ENCODE measurements at regions not wholly inside any gene's neighbourhood (a gene's known extent, or its start where the extent isn't known, plus 50 kb on each side); places are given as distances from the start of the nearest gene placed in this dataset.
"Not testable (repeated sequence)": the region's sequence is repeated elsewhere in the genome, so short reads cannot be mapped to it uniquely, and the experiment has no call there.

DNA sequence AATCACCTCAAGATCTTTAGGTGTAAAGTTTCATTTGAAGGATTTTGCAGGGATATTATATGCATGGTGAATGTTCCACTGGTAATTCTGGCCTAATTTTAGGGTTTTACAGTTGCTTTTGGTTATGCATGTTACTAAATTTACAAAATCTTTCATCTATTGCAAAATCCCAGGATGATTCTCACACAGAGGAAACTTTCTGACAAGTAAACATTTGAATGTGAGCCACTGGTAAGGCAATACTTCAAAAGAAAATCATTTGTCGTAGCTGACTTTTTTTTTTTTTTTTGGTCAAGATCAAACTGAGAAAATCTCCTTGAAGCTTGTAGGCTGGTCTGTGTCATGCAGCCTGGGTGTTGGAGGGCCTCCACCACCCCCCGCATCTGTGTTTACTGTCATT is 141.9 kb upstream of the EXOC2 start:
- no peak for ATAC-seq
- Mint-ChIP-seq H3K9me3 (peaks cover 4% of the 10 kb centered on the region), H3K27me3 (ENCODE audit: low read depth) (peaks cover 8% of the 10 kb centered on the region)

GRCh38 chr6:834190-834589 is 141.3 kb upstream of the EXOC2 start:
- Mint-ChIP-seq H3K4me3 (no peak overlapping the region), H3K27me3 (ENCODE audit: low read depth) (peaks cover 6% of the 10 kb centered on the region), H3K9me3 (peaks cover 4% of the 10 kb centered on the region), H3K36me3 (ENCODE audit: insufficient read depth) (no peaks in the 10 kb centered on the region), H3K4me1 (ENCODE audit: low read depth) (no peaks in the 10 kb centered on the region)
- DNase-seq = no peak
- no peak for ATAC-seq

More for the DNA sequence above, 141.9 kb upstream of the EXOC2 start:
- H3K4me3 Mint-ChIP-seq = no peak overlapping the region
- no peaks in the 10 kb centered on the region for H3K36me3 Mint-ChIP-seq (ENCODE audit: insufficient read depth)
- no peak for DNase-seq
- no peaks in the 10 kb centered on the region for H3K4me1 Mint-ChIP-seq (ENCODE audit: low read depth)

DNA sequence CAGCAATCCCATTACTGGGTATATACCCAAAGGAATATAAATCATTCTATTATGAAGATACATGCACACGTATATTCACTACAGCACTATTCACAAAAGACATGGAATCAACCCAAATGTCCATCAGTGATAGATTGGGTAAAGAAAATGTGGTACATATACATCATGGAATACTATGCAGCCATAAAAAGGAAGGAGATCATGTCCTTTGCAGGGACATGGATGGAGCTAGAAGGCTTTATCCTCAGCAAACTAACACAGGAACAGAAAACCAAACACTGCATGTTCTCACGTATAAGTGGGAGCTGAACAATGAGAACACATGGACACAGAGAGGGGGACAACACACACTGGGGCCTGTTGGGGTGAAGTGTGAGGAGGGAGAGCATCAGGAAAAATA is 139.9 kb upstream of the EXOC2 start:
- not testable (repeated sequence) for H3K4me1 Mint-ChIP-seq (ENCODE audit: low read depth); H3K27me3 Mint-ChIP-seq (ENCODE audit: low read depth)

GRCh38 chr6:830667-831327 is 137.9 kb upstream of the EXOC2 start:
- ATAC-seq = no peak
- Mint-ChIP-seq H3K27me3 (ENCODE audit: low read depth) (peaks cover 14% of the 10 kb centered on the region), H3K9me3 (peaks cover 14% of the 10 kb centered on the region), H3K4me3 (no peak overlapping the region), H3K36me3 (ENCODE audit: insufficient read depth) (no peaks in the 10 kb centered on the region), H3K4me1 (ENCODE audit: low read depth) (no peaks in the 10 kb centered on the region)
- DNase-seq = no peak

More for the DNA sequence above, 139.9 kb upstream of the EXOC2 start:
- not testable (repeated sequence) for ATAC-seq; H3K9me3 Mint-ChIP-seq; H3K4me3 Mint-ChIP-seq; H3K36me3 Mint-ChIP-seq (ENCODE audit: insufficient read depth); DNase-seq

GRCh38 chr6:829656-830055 is 136.7 kb upstream of the EXOC2 start:
- Mint-ChIP-seq H3K4me3 (no peak overlapping the region), H3K27me3 (ENCODE audit: low read depth) (peaks cover 18% of the 10 kb centered on the region), H3K4me1 (ENCODE audit: low read depth) (no peaks in the 10 kb centered on the region), H3K36me3 (ENCODE audit: insufficient read depth) (no peaks in the 10 kb centered on the region), H3K9me3 (peaks cover 14% of the 10 kb centered on the region)
- ATAC-seq = no peak
- no peak for DNase-seq

GRCh38 chr6:827431-827830 is 134.5 kb upstream of the EXOC2 start:
- peaks cover 18% of the 10 kb centered on the region for H3K27me3 Mint-ChIP-seq (ENCODE audit: low read depth)
- no peak overlapping the region for H3K4me3 Mint-ChIP-seq
- DNase-seq (no peak), ATAC-seq (no peak)
- H3K36me3 Mint-ChIP-seq (ENCODE audit: insufficient read depth) = no peaks in the 10 kb centered on the region
- no peaks in the 10 kb centered on the region for H3K4me1 Mint-ChIP-seq (ENCODE audit: low read depth)
- H3K9me3 Mint-ChIP-seq = peaks cover 11% of the 10 kb centered on the region

DNA sequence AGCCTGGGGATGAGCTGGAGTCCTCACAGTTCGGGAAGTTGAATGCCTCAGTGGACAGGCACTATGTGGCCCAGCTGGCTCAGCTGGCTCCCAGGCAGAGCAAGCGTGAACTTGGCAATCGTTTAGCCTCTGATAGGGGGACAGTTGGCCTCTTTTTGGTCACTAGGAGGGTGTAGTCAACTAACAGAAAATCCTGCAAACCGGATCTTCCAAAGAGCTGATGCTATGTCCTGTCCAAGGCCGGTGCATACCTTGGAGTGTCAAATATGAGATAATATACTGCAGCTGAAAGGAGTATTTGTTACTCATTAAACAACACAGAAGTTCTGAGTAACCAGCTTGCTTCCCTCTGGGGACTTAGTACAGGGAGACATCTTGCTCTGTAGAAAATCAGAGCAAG is 126.2 kb upstream of the EXOC2 start:
- H3K4me3 Mint-ChIP-seq = no peak overlapping the region
- peaks cover 13% of the 10 kb centered on the region for H3K4me1 Mint-ChIP-seq (ENCODE audit: low read depth)
- peaks cover 17% of the 10 kb centered on the region for H3K27me3 Mint-ChIP-seq (ENCODE audit: low read depth)
- ATAC-seq = no peak
- H3K9me3 Mint-ChIP-seq = no peaks in the 10 kb centered on the region
- DNase-seq = no peak
- no peaks in the 10 kb centered on the region for H3K36me3 Mint-ChIP-seq (ENCODE audit: insufficient read depth)

GRCh38 chr6:818196-818595 is 125.3 kb upstream of the EXOC2 start:
- Mint-ChIP-seq H3K27me3 (ENCODE audit: low read depth) (peaks cover 17% of the 10 kb centered on the region), H3K36me3 (ENCODE audit: insufficient read depth) (no peaks in the 10 kb centered on the region), H3K9me3 (no peaks in the 10 kb centered on the region), H3K4me1 (ENCODE audit: low read depth) (peaks cover 13% of the 10 kb centered on the region), H3K4me3 (no peak overlapping the region)
- ATAC-seq (peak; percentile 61 to 62), DNase-seq (no peak)

DNA sequence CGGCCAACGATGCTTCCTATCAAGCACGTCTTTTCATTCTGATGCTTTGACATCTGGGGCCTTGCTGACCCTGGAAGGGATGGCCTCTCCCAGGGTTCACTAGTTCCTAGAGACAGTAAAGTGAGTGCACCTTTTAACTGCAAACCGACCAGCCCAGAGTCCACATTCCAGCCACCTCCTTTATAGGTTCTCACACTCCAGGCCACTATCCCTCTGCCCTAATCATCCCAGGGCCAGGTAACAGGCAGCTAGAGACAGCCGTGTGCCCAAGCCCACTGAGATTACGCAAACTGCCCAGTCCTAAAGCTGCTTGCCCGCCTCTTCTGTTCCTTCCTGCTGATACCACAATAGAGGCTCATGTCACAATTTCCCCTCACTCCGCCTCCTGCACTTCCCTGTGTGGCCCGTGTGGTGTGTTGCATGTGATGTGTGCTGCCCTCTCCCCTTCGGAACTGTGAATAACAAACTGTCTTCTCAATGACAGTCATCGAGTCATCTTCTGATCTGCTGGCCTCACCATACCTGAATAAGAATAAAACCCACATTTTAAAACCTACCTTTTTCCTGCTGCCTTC is 123.7 kb upstream of the EXOC2 start:
- H3K36me3 Mint-ChIP-seq (ENCODE audit: insufficient read depth) = no peaks in the 10 kb centered on the region
- peaks cover 13% of the 10 kb centered on the region for H3K4me1 Mint-ChIP-seq (ENCODE audit: low read depth)
- H3K9me3 Mint-ChIP-seq = no peaks in the 10 kb centered on the region
- peaks cover 13% of the 10 kb centered on the region for H3K27me3 Mint-ChIP-seq (ENCODE audit: low read depth)
- ATAC-seq = peak; percentile 86
- H3K4me3 Mint-ChIP-seq = no peak overlapping the region
- DNase-seq = no peak

DNA sequence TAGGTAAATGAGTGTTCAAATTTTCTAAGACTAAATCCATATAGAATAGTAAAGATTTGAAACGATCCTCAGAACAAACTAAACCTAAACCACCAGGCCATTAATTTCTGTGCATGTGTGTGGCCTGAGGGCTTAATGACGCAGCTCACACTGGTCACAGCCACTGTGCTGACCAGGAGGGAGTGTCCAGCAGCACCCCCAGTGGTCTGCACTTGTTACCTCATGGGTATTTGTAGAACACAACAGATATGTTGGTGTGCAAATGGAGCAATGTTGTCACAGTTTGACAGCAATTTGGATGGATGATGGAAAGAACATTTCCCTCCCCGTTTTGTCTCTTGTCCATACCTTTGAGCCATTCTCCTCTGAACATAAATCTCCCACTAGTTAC is 122.4 kb upstream of the EXOC2 start:
- no peaks in the 10 kb centered on the region for H3K9me3 Mint-ChIP-seq
- DNase-seq (no peak), ATAC-seq (no peak)
- peaks cover 7% of the 10 kb centered on the region for H3K27me3 Mint-ChIP-seq (ENCODE audit: low read depth)
- H3K36me3 Mint-ChIP-seq (ENCODE audit: insufficient read depth) = no peaks in the 10 kb centered on the region
- peaks cover 13% of the 10 kb centered on the region for H3K4me1 Mint-ChIP-seq (ENCODE audit: low read depth)
- H3K4me3 Mint-ChIP-seq = no peak overlapping the region

GRCh38 chr6:814378-815347 is 121.7 kb upstream of the EXOC2 start:
- no peak for ATAC-seq
- H3K27me3 Mint-ChIP-seq (ENCODE audit: low read depth) = peaks cover 7% of the 10 kb centered on the region
- peaks cover 13% of the 10 kb centered on the region for H3K4me1 Mint-ChIP-seq (ENCODE audit: low read depth)
- no peaks in the 10 kb centered on the region for H3K9me3 Mint-ChIP-seq
- H3K4me3 Mint-ChIP-seq = no peak overlapping the region
- no peak for DNase-seq
- H3K36me3 Mint-ChIP-seq (ENCODE audit: insufficient read depth) = no peaks in the 10 kb centered on the region

DNA sequence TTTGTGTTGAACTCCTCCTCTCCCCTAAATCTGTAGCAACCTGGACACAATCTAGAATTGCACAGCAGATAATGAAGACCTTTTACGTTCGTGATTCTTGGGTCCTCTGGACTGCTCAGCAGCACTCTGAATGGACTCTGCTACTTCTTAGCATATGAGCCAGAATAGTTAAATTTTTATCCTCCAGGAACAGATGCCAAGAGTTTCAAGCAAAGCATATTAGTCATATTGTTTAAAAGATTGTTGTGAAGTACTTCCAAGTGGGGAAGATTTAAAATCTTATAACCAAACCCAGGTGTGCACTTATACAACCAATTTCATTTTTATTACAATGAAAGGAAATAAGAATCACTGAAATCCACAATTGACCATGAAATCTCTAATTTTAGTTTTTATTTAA is 118.9 kb upstream of the EXOC2 start:
- Mint-ChIP-seq H3K36me3 (ENCODE audit: insufficient read depth) (no peaks in the 10 kb centered on the region), H3K9me3 (no peaks in the 10 kb centered on the region), H3K4me1 (ENCODE audit: low read depth) (peaks cover 6% of the 10 kb centered on the region), H3K4me3 (no peak overlapping the region), H3K27me3 (ENCODE audit: low read depth) (peaks cover 3% of the 10 kb centered on the region)
- no peak for ATAC-seq
- DNase-seq = no peak

DNA sequence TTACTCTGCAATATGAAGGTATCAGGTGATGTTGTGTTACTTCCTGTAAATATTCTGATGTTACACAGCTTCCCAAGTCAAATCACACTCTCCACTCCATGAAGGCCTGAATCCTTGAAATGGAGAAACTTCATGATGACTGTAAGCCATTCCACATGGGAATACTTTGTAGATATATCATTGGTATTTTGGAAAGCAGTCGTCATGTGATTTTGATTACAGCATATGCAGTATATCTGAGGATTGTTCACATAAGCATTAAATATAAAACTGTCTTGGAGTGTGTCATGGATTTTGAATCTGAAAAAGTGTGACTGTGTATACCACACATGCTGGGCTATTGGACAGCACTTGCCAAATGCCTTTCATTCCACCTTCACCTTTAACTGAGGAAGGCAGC is 118.3 kb upstream of the EXOC2 start:
- no peaks in the 10 kb centered on the region for H3K9me3 Mint-ChIP-seq
- H3K4me3 Mint-ChIP-seq = no peak overlapping the region
- DNase-seq (no peak), ATAC-seq (no peak)
- no peaks in the 10 kb centered on the region for H3K4me1 Mint-ChIP-seq (ENCODE audit: low read depth)
- H3K36me3 Mint-ChIP-seq (ENCODE audit: insufficient read depth) = no peaks in the 10 kb centered on the region
- no peaks in the 10 kb centered on the region for H3K27me3 Mint-ChIP-seq (ENCODE audit: low read depth)

DNA sequence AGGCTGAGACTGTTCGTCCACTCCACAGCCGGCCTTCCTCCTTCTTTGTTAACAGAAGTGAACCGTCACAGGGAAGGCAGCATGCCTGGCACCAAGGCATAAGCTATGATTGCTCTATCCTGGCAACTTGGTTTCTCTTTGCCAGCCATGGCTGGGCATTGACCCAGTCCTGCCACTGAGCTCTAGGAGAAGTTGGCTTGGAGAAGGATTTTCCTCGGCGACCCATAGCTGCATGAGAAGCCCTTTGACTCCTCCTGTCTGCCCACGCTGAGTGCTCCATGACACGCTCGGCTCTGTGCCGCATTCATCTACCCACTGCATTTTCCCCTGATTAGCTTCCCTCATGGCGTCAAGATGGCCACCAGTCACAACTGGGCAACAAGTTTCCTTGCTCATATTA is 111.8 kb upstream of the EXOC2 start:
- H3K36me3 Mint-ChIP-seq (ENCODE audit: insufficient read depth) = no peaks in the 10 kb centered on the region
- ATAC-seq = no peak
- no peaks in the 10 kb centered on the region for H3K4me1 Mint-ChIP-seq (ENCODE audit: low read depth)
- H3K9me3 Mint-ChIP-seq = no peaks in the 10 kb centered on the region
- peaks cover 13% of the 10 kb centered on the region for H3K27me3 Mint-ChIP-seq (ENCODE audit: low read depth)
- no peak overlapping the region for H3K4me3 Mint-ChIP-seq
- no peak for DNase-seq

GRCh38 chr6:804317-804716 is 111.4 kb upstream of the EXOC2 start:
- Mint-ChIP-seq H3K9me3 (no peaks in the 10 kb centered on the region), H3K36me3 (ENCODE audit: insufficient read depth) (no peaks in the 10 kb centered on the region), H3K4me3 (no peak overlapping the region), H3K4me1 (ENCODE audit: low read depth) (no peaks in the 10 kb centered on the region), H3K27me3 (ENCODE audit: low read depth) (peaks cover 17% of the 10 kb centered on the region)
- no peak for ATAC-seq
- no peak for DNase-seq

All from activated T-cell treated with anti-CD3 and anti-CD28 coated beads, Interleukin-2, amount 50 U/mL, for 4 hours (primary cell).